GM12873 (cell line): ENCODE measurements at regions not wholly inside any gene's neighbourhood (a gene's known extent, or its start where the extent isn't known, plus 50 kb on each side); places are given as distances from the start of the nearest gene placed in this dataset.

Source experiments
- TF ChIP-seq, protein P1 (sequence below): IDR thresholded peaks from 2 replicates; pipeline ENCODE4 v1.5.1; 2012; ENCODE audit warnings: low read depth, mild to moderate bottlenecking, moderate library complexity, low read length, control low read depth; ENCODE audit not compliant: insufficient read depth; ENCODE audit errors: missing control alignments

DNA sequence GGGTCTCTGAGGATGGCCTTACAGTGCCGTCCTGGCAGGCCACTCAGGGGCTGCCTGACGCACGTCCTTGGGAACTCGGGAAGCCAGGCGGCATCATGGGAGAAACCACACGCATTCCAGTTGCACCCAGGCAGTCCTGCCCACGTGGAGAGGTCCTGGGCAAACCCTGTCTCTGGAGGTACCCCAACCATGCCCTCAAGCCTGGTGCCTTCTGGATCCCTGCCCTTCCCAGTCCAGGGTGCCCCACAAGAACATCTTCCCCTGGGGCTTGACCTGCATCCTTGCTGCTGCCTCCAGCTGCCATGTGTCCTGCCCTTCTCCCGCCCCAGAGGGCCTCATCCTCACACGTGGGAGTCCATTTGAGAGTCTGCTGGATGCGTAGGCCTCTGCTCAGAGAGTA is 200.3 kb upstream of the PPP2R2D start:
- TF ChIP-seq, protein P1, sequence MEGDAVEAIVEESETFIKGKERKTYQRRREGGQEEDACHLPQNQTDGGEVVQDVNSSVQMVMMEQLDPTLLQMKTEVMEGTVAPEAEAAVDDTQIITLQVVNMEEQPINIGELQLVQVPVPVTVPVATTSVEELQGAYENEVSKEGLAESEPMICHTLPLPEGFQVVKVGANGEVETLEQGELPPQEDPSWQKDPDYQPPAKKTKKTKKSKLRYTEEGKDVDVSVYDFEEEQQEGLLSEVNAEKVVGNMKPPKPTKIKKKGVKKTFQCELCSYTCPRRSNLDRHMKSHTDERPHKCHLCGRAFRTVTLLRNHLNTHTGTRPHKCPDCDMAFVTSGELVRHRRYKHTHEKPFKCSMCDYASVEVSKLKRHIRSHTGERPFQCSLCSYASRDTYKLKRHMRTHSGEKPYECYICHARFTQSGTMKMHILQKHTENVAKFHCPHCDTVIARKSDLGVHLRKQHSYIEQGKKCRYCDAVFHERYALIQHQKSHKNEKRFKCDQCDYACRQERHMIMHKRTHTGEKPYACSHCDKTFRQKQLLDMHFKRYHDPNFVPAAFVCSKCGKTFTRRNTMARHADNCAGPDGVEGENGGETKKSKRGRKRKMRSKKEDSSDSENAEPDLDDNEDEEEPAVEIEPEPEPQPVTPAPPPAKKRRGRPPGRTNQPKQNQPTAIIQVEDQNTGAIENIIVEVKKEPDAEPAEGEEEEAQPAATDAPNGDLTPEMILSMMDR = no peak

GRCh38 chr10:131701131-131701947 is 199.5 kb upstream of the PPP2R2D start:
- TF ChIP-seq, protein P1 = no peak

GRCh38 chr10:131702531-131703356 is 198.1 kb upstream of the PPP2R2D start:
- TF ChIP-seq, protein P1 = no peak

DNA sequence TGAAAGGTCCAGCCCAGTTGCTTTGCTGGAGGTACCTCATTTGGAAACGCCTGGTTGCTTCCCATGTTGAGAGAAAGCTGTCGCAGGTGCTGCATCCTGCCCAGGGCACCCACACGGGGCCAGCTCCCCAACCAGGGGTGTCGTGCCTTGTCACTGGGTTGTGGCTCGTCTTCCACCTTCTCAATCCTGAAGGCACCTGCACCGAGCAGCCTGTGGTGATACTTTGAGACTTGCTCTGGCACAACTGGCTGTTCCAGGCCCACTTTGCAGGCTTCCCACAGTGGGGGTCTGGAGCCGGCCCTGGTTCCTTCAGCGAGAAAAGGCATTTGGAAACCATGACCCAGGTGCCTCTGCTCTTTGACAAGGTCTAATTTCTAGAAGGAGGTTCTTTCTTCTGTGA is 197.3 kb upstream of the PPP2R2D start:
- TF ChIP-seq, protein P1 = no peak

GRCh38 chr10:131703941-131704340 is 196.9 kb upstream of the PPP2R2D start:
- TF ChIP-seq, protein P1 = no peak

DNA sequence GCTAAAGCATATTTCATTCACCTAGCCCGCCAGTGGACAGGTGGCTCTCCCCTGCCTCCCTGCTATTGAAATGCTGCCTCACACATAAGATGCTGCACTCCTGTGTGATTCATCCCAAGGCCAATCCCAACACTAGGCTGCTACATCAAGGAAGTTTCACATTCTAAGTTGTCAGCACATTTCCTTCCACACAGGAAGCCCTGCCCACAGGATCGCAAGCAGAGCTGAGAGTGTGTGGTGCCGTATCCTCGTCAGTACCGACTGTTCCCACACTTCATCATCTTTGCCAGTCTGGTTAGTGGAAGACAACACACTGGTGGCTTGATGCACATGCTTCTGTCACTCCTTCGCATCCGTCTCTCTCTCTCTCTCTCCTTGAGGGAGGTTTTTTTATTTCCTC is 194.3 kb upstream of the PPP2R2D start:
- TF ChIP-seq, protein P1 = no peak

DNA sequence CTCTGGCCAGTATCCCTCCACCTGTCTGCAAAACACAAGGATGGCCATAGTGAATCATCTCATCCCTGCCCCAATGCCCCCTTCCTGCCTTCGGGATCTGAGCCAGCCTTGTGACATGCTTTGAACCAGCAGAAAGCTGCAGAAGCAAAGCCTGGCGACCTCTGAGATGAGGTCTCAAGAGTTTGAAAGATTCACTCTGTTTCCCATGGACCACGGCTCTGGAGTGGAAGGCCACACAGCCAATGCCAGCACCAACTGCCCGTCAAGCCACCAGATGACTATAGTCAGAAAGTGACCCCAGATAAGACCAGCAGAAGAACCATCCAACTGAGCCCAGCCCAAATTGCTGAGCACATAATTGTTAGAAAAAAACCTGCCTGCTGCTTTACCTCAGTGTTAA is 193.9 kb upstream of the PPP2R2D start:
- TF ChIP-seq, protein P1 = no peak
